Lower lobe of right lung (tissue), 2 donors: ENCODE measurements at regions not wholly inside any gene's neighbourhood (a gene's known extent, or its start where the extent isn't known, plus 50 kb on each side); places are given as distances from the start of the nearest gene placed in this dataset.
A peak's percentile ranks its signal among the peaks of the same experiment; 100 is the strongest.

Source experiments
- ATAC-seq, 2 donors: fragments of 200-7000 bp; cut with Tn5 transposase; one replicate each; pipeline ENCODE4 v1.9.1; 2020 to 2022; ENCODE audit warnings: mild to moderate bottlenecking in 2 of 2, moderate library complexity in 2 of 2
- DNase-seq: peaks from one replicate; pipeline ENCODE4 v3.0.0-alpha.2; 2020
- H3K27ac ChIP-seq: fragments of 200-600 bp; one replicate; pipeline ENCODE4 v1.8.0; 2022
- H3K27me3 ChIP-seq: fragments of 200-600 bp; one replicate; pipeline ENCODE4 v1.8.0; 2022; ENCODE audit warnings: low read depth
- H3K36me3 ChIP-seq: fragments of 200-600 bp; one replicate; pipeline ENCODE4 v1.8.0; 2022; ENCODE audit warnings: mild to moderate bottlenecking
- H3K4me1 ChIP-seq: fragments of 200-600 bp; one replicate; pipeline ENCODE4 v1.8.0; 2022
- H3K4me3 ChIP-seq: fragments of 200-600 bp; one replicate; pipeline ENCODE4 v1.8.0; 2022; ENCODE audit warnings: mild to moderate bottlenecking
- H3K9me3 ChIP-seq: fragments of 200-600 bp; one replicate; pipeline ENCODE4 v1.8.0; 2022
- intact Hi-C: fragments of 100-400 bp; cut with DNase I; formaldehyde crosslinking; loops from one replicate; pipeline ENCODE4 v1.11.0; 2022
- TF ChIP-seq, protein P1 (sequence below): fragments of 200-600 bp; IDR thresholded peaks from one replicate; pipeline ENCODE4 v1.8.0; 2022; ENCODE audit warnings: antibody characterized with exemption, mild to moderate bottlenecking
- donor health status: DM: no; HTN: yes; CAD: no; lungs with severe emphysema.

DNA sequence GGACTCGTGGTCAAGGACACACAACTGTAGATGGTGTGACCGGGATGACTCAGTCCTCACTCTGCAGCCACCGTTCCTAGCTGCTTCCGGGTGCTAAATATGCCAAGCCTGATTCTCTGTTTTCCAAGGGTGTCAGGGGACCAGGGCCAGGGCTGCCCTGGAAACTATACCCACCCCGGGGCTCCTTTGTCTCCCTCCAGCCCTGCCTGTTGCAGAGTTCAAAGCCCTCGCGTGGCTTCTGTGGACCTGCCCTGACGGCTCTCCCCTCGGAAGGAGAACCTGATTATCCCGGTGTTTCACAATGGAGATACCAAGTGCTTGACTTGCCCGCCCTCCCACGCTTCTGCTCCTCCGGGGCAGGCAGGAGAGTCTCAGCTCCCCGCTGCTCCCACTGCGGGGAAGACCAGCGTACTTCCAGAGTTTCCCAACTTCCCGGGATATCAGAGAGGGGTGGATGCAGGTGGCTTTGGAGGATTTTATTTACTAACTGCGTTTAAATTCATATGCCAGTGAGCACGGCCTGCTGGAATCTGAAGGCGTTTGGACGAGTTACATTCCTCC lies 125.0 kb downstream of the ASB7 start:
- DNase-seq (no peak), ATAC-seq (peak in 1 of 2 donors; percentile 23)
- no peak overlapping the region for H3K27ac ChIP-seq
- peaks cover 1% of the 10 kb centered on the region for H3K4me1 ChIP-seq
- no peaks in the 10 kb centered on the region for H3K36me3 ChIP-seq
- H3K27me3 ChIP-seq = no peaks in the 10 kb centered on the region
- no peaks in the 10 kb centered on the region for H3K9me3 ChIP-seq
- H3K4me3 ChIP-seq = no peak overlapping the region
- intact Hi-C loops = no loop called here
- TF ChIP-seq, protein P1, sequence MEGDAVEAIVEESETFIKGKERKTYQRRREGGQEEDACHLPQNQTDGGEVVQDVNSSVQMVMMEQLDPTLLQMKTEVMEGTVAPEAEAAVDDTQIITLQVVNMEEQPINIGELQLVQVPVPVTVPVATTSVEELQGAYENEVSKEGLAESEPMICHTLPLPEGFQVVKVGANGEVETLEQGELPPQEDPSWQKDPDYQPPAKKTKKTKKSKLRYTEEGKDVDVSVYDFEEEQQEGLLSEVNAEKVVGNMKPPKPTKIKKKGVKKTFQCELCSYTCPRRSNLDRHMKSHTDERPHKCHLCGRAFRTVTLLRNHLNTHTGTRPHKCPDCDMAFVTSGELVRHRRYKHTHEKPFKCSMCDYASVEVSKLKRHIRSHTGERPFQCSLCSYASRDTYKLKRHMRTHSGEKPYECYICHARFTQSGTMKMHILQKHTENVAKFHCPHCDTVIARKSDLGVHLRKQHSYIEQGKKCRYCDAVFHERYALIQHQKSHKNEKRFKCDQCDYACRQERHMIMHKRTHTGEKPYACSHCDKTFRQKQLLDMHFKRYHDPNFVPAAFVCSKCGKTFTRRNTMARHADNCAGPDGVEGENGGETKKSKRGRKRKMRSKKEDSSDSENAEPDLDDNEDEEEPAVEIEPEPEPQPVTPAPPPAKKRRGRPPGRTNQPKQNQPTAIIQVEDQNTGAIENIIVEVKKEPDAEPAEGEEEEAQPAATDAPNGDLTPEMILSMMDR = no peak

DNA sequence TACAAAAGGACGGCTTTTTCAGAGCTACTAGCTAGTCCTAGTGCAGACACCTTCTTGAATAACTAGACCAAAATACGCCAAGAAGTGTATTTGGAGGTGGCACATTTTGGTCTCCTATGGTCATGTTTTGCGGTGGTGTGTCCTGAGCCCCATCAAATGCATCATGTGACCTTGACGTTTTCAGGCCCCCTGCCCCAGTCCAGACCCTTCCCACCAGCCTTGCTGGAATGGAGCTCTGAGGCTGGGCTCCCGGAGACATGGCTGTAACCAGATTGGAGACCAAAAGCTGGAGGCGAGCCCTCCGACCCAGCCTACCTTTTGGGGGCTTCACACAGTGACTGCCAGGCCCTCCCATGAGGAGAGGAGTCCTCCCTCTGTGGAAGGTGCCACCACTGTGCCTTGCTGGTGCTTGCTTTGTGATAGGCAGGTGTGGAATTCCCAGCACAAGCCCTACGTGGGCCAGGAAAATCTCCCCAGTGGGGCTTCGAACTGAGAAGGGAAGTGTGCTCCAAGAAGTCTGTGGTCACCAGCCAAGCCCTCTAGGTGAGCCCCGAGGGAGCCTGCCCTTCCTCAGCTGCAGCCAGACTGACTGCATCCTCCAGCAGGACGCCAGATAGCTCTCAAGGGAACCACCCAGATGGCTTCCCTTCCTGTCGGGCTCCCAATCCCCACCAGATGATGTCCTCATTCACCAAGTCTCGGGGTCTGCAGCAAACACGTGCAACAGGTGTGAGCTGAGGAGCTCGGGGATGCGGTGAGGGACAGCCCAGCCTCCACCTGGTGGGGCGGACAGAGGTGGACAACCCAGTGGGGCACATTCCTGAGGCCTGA lies 126.2 kb downstream of the ASB7 start:
- ATAC-seq (no peak), DNase-seq (no peak)
- intact Hi-C loops = no loop called here
- Histone ChIP-seq H3K27me3 (no peaks in the 10 kb centered on the region), H3K4me3 (no peak overlapping the region), H3K27ac (no peak overlapping the region), H3K4me1 (peaks cover 7% of the 10 kb centered on the region), H3K9me3 (no peaks in the 10 kb centered on the region), H3K36me3 (no peaks in the 10 kb centered on the region)
- TF ChIP-seq, protein P1 = no peak

DNA sequence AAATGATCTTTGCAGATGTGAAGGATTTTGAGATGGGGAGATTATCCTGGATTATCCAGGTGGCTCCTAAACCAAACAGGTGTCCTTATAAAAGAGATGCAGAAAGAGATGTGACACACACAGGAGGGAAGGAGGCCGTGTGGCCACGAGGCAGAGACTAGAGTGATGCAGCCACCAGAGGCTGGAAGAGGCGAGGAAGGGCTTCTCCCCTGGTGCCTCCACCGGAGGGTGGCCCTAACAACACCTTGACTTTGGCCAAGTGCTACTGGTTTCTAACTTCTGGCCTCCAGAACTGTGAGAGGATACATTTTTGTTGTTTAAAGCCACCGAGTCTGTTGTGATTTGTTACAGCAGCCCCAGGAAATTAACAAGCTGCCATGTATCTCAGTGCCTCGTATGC lies 127.1 kb downstream of the ASB7 start:
- Histone ChIP-seq H3K36me3 (no peaks in the 10 kb centered on the region), H3K9me3 (no peaks in the 10 kb centered on the region), H3K4me3 (no peak overlapping the region), H3K4me1 (peaks cover 7% of the 10 kb centered on the region), H3K27me3 (no peaks in the 10 kb centered on the region), H3K27ac (no peak overlapping the region)
- TF ChIP-seq, protein P1 = no peak
- DNase-seq (no peak), ATAC-seq (no peak)
- intact Hi-C loops = no loop called here

DNA sequence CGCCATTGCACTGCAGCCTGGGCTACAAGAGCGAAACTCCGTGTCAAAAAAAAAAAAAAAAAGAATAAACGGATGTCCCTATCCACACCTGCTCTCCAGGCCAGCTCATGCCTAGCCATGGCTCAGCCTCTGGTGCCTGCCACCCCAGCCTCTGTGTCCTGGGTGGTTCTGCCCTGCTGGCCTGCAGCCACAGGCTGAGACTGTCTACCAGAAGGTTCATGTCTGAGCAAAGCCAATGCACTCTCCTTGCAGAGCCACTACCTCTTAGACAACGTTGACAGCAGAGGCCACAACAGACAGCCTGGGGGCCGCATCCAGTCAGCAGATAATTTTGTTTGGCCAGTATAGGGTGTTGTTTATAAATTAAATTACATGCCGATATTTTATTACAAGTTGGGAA lies 127.7 kb downstream of the ASB7 start:
- ATAC-seq (no peak), DNase-seq (no peak)
- H3K4me1 ChIP-seq = peaks cover 7% of the 10 kb centered on the region
- TF ChIP-seq, protein P1 = no peak
- H3K27ac ChIP-seq = no peak overlapping the region
- intact Hi-C loops = no loop called here
- no peaks in the 10 kb centered on the region for H3K27me3 ChIP-seq
- H3K4me3 ChIP-seq = no peak overlapping the region
- H3K36me3 ChIP-seq = no peaks in the 10 kb centered on the region
- H3K9me3 ChIP-seq = no peaks in the 10 kb centered on the region

DNA sequence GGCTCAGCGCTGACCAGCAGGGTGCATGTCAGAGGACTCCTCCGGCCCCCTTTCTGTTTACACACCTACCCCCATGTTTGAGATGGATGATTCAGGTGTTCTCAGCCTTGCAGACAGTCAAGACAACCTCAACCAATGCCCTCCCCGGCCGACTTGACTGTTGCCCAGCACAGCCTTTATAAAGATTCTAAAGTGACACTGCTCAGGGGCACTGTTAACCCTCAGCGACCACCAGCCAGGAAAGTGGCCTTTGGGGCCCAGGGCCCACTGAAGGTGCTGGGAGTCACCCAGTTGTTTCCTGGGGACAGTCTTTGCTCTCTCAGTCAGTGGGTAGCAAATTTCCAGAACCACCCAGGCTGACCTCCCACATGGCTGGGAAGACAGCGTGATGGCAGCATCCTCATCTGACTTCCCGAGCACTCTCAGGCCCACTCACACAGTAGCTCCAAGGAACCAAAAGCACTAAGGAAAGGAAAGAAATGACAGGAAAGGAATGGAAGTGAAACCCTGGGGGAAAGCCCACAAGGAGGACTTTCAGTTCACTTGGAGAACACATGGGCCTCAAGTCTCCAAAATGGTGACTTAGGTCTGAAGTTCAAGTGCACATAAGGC lies 128.4 kb downstream of the ASB7 start:
- intact Hi-C loops = no loop called here
- Histone ChIP-seq H3K4me1 (peaks cover 7% of the 10 kb centered on the region), H3K4me3 (no peak overlapping the region), H3K36me3 (no peaks in the 10 kb centered on the region), H3K27ac (no peak overlapping the region), H3K9me3 (no peaks in the 10 kb centered on the region), H3K27me3 (no peaks in the 10 kb centered on the region)
- no peak for ATAC-seq
- no peak for DNase-seq
- TF ChIP-seq, protein P1 = no peak
